ENCODE measurements at regions not wholly inside any gene's neighbourhood (a gene's known extent, or its start where the extent isn't known, plus 50 kb on each side); places are given as distances from the start of the nearest gene placed in this dataset.

GRCh38 chr1:163796394-163796821 lies 474.7 kb downstream of the NUF2 start:
- TF ChIP-seq POLR2A (IDR thresholded peaks at IDR 0.05; ENCODE audit: low read depth, low read length) = no peak
- TF ChIP-seq TAF1 (IDR thresholded peaks at IDR 0.05; ENCODE audit: low read depth, low read length) = no peak
- no peak for TF ChIP-seq POLR2AphosphoS5 (IDR thresholded peaks at IDR 0.05; ENCODE audit: low read depth, low read length)
- TF ChIP-seq PAX5 (IDR thresholded peaks at IDR 0.05; ENCODE audit: insufficient read depth, low read length, severe bottlenecking) = no peak
- no peak for TF ChIP-seq SPI1 (IDR thresholded peaks at IDR 0.05; ENCODE audit: low read depth, low read length)
- no peak for TF ChIP-seq POU2F2 (IDR thresholded peaks at IDR 0.05; ENCODE audit: low read depth, low read length)
